ENCODE measurements at regions not wholly inside any gene's neighbourhood (a gene's known extent, or its start where the extent isn't known, plus 50 kb on each side); places are given as distances from the start of the nearest gene placed in this dataset.

DNA sequence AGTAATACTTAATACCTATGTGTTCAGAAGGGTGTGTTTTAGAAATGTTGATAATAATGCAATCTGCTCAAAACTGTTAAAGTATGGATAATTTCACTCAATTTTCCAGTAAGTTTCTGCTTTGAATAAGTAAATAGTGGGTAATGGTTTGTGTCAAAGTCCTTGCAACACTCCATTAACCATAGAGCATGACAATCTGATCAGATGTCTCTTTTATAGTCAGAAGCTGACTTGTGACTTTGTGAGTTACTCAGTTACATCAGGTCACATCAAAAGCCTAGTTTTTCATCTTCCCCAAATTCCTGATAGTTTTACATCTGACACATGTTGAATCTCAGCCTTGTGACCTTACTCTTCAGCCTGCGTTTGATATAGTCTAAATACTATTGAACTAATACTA, 338.0 kb downstream of the EFNB2 start:
- TF ChIP-seq, protein P1, sequence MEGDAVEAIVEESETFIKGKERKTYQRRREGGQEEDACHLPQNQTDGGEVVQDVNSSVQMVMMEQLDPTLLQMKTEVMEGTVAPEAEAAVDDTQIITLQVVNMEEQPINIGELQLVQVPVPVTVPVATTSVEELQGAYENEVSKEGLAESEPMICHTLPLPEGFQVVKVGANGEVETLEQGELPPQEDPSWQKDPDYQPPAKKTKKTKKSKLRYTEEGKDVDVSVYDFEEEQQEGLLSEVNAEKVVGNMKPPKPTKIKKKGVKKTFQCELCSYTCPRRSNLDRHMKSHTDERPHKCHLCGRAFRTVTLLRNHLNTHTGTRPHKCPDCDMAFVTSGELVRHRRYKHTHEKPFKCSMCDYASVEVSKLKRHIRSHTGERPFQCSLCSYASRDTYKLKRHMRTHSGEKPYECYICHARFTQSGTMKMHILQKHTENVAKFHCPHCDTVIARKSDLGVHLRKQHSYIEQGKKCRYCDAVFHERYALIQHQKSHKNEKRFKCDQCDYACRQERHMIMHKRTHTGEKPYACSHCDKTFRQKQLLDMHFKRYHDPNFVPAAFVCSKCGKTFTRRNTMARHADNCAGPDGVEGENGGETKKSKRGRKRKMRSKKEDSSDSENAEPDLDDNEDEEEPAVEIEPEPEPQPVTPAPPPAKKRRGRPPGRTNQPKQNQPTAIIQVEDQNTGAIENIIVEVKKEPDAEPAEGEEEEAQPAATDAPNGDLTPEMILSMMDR (IDR thresholded peaks at IDR 0.05): no peak
- TF ChIP-seq EP300 (IDR thresholded peaks at IDR 0.05) (no peak), POLR2A (IDR thresholded peaks at IDR 0.05) (no peak), POLR2AphosphoS5 (IDR thresholded peaks at IDR 0.05) (no peak)
